T-helper 1 cell (primary cell): ENCODE measurements at regions not wholly inside any gene's neighbourhood (a gene's known extent, or its start where the extent isn't known, plus 50 kb on each side); places are given as distances from the start of the nearest gene placed in this dataset.
"Not testable (repeated sequence)": the region's sequence is repeated elsewhere in the genome, so short reads cannot be mapped to it uniquely, and the experiment has no call there.

Source experiments
- DNase-seq, 5 donors: peaks; one replicate each; pipeline ENCODE4 v3.0.0-alpha.2; 2012 to 2020

GRCh38 chr14:30445011-30445793 lies 113.8 kb upstream of the G2E3 start:
- no peak for DNase-seq

DNA sequence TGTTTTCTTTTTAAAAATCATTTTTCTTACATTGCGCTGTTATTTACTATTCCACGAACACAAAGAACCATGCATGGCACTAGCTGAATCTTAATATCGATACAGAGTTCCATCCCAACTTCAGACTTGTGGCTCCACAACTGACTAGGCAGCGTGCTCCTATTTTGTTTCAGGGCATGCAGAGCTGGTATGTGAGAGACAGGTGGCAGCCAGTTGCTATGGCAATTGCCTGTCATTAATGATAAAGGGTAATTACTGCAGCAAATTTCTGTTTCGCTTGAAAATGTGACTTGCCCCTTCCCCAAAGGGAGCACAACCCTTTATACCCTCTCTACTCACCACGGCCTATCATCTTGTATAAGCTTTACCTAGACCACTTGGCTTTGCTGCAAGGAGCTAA lies 113.1 kb upstream of the G2E3 start:
- no peak for DNase-seq

DNA sequence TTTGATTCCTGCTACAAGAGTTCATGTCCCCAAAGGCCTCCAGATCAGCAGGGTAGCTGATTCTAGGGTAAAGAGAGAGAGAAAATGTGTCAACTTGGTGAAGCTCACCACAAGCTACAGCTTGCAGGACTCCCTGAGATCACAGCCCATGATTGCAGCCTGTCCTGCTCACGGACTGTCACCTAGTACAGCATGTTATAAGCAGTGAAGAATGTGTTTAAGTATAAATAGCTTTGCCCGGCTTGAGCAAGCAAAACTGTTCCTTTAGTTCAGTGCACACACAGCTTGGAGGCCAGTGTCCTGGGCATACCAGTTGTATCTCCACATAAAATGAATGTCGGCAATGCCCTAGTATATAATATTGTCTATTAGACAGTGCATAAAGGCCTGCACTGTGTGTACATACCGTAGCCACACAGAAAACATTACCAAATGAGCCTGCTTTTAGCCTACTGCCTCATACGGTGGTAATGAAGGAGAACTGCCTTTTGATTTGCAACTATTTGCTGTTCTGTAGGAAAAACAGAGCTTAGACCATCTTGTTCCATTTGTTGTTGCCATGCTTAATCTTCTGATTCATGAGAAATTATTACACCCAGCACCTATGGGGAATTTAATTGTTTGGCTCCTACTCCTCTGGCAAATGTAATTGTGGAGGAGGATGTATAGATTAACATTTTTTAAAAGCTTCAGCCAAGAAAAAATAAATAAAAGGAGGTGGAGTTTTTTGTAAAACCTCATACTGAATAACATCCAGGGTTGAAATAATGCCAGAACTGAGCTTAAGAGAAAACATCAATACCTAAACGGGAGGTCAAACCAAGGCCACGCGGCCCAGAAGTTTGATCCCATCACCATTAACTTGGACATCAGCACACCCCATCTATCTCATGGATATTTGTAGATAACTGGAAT lies 108.1 kb upstream of the G2E3 start:
- no peak for DNase-seq

DNA sequence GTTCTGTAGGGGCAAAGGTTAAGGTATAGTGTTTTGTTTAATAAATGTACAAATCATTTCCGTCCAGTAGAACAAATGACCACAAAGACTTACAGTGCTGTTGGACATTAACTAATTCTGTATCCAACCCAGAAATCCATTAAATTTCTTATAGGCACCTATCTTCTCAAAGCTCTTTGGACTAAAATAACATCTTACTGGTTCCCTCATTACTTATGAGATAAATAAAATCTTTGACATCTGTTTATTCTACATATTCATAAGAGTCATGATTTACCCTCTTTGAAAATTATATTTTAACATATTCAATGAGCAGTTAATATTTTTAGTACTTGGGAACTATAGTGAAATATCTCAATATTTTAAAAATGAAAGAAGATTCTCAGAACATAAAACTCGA lies 102.7 kb upstream of the G2E3 start:
- DNase-seq: no peak

GRCh38 chr14:30462358-30462757 lies 96.6 kb upstream of the G2E3 start:
- no peak for DNase-seq

GRCh38 chr14:30464481-30464880 lies 94.5 kb upstream of the G2E3 start:
- no peak for DNase-seq

DNA sequence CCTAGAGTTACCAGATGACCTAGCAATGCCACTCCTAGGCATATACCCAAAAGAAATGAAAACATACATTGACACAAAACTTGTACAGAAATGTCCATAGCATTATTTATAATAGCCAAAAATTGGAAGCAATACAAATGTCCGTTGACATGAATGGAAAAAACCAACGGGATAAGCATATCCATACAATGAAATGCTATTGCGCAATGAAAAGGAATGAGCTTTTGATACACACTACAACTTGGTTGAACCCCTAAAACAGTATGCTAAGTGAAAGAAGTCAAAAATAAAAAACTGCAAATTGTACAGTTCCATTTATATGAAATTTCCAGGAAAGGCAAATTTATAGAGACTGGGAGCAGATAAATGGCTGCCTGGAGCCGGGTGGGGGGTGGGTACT lies 90.6 kb upstream of the G2E3 start:
- DNase-seq: no peak

DNA sequence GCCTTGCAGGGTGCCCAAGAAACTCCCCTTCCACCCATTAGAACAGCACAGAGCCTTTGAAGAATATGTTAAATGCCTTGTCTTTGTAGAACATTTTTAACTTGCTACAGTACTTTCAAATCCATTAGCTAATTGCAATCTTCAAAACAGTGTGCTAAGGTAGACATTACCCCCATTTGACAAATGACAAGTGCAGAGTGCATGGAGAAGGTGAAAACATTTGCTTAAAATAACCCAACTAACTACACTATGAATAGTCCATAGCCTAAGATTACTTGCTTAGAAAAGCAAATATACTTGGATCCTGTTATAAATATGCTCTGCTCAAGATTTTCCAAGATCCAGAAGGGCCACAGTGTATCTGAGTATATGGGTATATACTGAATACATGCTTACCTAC lies 87.0 kb upstream of the G2E3 start:
- no peak for DNase-seq

- not testable (repeated sequence) for DNase-seq
These were observed 84.9 kb upstream of the G2E3 start for GRCh38 chr14:30473846-30474696.

GRCh38 chr14:30482276-30482675 lies 76.7 kb upstream of the G2E3 start:
- no peak for DNase-seq

GRCh38 chr14:30484201-30484600 lies 74.8 kb upstream of the G2E3 start:
- DNase-seq: no peak

DNA sequence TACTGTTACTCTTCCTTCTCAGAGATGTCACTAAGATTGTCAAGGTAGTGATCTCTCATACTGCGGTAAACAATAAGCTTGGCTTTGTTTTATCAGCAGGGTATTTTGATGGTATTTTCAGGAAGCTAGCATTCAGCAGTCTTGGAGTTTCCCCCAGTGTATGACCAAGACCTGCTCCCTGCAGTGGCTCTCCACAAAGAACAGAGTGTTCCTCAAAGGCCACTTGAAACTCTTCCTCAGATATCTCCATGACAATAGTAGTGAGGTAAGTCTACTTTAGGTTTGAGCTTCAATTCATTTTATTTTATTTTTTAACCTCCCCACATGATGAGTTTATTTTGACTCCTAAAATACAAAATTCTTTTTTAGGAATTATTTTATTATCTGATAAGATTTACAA lies 74.0 kb upstream of the G2E3 start:
- DNase-seq: no peak

- DNase-seq: no peak
These were observed 62.1 kb upstream of the G2E3 start for GRCh38 chr14:30496852-30497251.

GRCh38 chr14:30499358-30499757 lies 59.6 kb upstream of the G2E3 start:
- no peak for DNase-seq

GRCh38 chr14:30500222-30500621 lies 58.7 kb upstream of the G2E3 start:
- no peak for DNase-seq

GRCh38 chr14:30507209-30507608 lies 51.7 kb upstream of the G2E3 start:
- no peak for DNase-seq
